ENCODE measurements at regions not wholly inside any gene's neighbourhood (a gene's known extent, or its start where the extent isn't known, plus 50 kb on each side); places are given as distances from the start of the nearest gene placed in this dataset.

DNA sequence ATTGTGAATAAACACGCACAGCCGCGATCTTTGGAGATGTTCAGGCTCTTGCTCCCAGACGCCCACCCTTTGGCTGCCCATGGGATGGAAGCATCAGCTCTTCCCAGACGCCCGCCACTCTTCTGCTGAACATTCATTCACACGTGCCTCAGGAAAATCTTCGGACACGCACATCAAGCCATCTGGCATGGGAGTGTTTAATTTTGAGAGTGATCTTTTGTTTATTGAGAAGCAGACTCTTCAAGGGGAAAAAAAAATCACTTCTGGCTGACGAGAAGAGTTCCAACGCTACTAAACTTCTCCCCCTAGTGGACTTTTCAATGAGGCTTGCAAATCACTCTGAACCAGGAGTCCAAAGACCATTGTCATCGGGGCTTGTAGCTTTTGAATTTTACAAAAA, 62.0 kb upstream of the NUDT7 start:
- peak; percentile 66 for DNase-seq (ENCODE audit: low read depth, low spot score)

DNA sequence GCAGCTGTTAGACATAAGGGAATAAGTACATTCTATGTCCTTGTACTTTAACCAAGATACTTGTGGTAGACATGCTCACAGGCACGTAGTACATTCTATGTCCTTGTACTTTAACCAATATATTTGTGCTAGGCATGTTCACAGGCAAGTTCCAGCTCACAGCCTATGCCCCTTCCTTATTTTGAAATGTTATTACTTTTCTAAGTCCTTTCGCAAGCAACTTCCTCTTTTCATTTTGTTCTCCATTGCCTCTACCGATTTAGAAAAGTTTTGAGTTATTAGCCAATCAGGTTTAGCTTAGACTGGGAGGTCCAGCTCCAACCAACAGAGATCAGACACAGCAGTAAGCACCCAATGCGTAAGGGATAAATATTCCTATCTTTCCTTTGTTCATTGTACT, 60.1 kb upstream of the NUDT7 start:
- DNase-seq (ENCODE audit: low read depth, low spot score), result no peak

DNA sequence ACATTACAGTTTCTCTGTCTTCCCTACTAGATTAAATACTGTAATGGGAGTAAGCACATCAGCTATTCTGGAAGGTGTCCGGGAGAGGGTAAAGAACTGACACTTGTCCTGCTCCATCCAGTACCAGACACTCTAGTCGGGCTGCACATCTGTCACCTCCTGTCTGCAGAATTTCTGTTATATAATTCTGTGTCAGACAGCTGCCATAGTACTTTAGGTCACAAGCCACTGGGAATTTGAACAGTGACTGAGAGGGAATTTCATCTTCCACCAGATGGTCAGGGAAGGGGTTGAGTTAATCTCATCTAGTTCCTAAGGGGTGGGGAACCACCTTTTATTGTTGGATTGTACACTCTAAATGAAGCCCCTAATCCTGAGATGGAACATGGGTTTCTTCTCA, 58.6 kb upstream of the NUDT7 start:
- DNase-seq (ENCODE audit: low read depth, low spot score), result no peak

DNA sequence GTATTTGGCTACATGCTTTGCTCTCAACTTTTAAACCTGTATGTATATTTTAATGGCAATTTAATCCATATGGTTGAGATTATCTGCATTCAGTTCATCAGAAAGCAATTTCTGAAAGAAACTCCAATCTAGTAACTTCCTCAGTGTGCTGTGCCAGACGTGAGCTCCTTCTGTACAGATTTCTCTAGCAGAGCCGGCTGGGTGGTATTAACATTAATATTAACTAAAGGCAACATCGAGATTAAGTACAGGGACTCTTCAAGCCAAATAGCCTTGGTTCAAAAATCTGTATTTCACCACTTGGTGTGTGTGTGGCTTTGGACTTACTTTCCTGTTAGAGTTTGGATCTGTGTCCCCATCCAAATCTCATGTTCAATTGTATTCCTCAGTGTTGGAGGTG, 55.5 kb upstream of the NUDT7 start:
- no peak for DNase-seq (ENCODE audit: low read depth, low spot score)

DNA sequence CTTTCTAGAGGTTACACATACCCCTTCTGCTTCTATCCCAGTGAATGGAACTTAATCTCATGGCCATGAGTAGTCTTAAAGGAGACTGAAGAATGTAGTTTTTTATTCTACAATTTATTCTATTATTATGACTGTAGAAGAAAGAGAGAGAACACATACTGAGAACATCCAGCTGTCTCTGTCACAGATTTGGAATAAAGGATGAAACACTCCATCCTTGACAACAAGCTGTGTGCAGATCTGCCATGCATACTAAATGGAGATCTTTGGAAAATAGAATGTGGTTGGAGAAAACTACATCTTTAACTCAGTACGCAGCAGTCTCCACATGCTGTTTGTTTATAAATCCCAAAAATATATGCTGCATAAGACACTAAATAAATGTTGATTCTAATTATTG, 54.1 kb upstream of the NUDT7 start:
- DNase-seq (ENCODE audit: low read depth, low spot score), result no peak

DNA sequence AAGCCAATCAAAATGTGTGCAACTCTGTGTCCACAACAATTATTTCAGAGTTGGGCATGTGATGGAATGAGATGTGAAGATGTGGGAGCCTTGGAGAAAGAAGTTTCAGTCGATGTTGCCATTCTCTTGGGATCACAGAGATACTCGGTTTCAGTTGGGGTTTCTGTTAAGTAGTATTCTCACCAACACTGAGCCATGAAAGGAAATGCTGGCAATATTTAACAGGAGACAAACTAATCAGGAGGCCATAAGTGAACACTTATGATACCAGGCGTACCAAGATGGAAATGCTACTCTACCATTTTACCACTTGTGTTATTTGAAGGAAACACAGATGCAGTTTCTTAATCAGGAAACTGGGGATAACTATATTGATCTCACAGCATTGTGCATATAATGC, 53.3 kb upstream of the NUDT7 start:
- no peak for DNase-seq (ENCODE audit: low read depth, low spot score)

All from astrocyte of the hippocampus (primary cell).